WTC11 (cell line): ENCODE measurements at regions not wholly inside any gene's neighbourhood (a gene's known extent, or its start where the extent isn't known, plus 50 kb on each side); places are given as distances from the start of the nearest gene placed in this dataset.

Experiments used
- ATAC-seq: fragments of 200-7000 bp; cut with Tn5 transposase; 2 replicates; pipeline ENCODE4 v1.10.0; 2021; ENCODE audit warnings: mild to moderate bottlenecking, moderate library complexity
- CTCF ChIA-PET: fragments of 300-600 bp; sonication (Branson Sonifier 250); formaldehyde crosslinking; loops from one replicate; lab custom pipeline; 2021; ENCODE audit warnings: antibody characterized with exemption; lab: Charles Lee
- POLR2A ChIA-PET: fragments of 350-600 bp; sonication (Branson Sonifier 250); formaldehyde crosslinking; loops from one replicate; lab custom pipeline; 2021; ENCODE audit warnings: antibody characterized with exemption; lab: Charles Lee
- DNase-seq: peaks from one replicate; pipeline ENCODE4 v3.0.0; 2021; ENCODE audit warnings: low spot score
- H3K27ac Mint-ChIP-seq: 2 replicates; pipeline ENCODE4 v1.8.0; 2021; ENCODE audit warnings: mixed read lengths
- H3K27me3 Mint-ChIP-seq: 2 replicates; pipeline ENCODE4 v1.8.0; 2021; ENCODE audit warnings: low read depth, mild to moderate bottlenecking, moderate library complexity, mixed read lengths
- H3K36me3 Mint-ChIP-seq: 2 replicates; pipeline ENCODE4 v1.8.0; 2021; ENCODE audit warnings: mixed read lengths
- H3K4me1 Mint-ChIP-seq: 2 replicates; pipeline ENCODE4 v1.8.0; 2022; ENCODE audit warnings: mixed read lengths
- H3K4me3 Mint-ChIP-seq: 2 replicates; pipeline ENCODE4 v1.8.0; 2021; ENCODE audit warnings: mild to moderate bottlenecking, moderate library complexity, mixed read lengths
- H3K9me3 Mint-ChIP-seq: 2 replicates; pipeline ENCODE4 v1.8.0; 2021; ENCODE audit warnings: mixed read lengths
- ETV6 ChIP-seq: sonication (generic); formaldehyde crosslinking; IDR thresholded peaks from 2 replicates; pipeline ENCODE4 v1.8.1; 2022; ENCODE audit warnings: mild to moderate bottlenecking, missing genetic modification reagents
- FOXK1 ChIP-seq: sonication (generic); formaldehyde crosslinking; IDR thresholded peaks from 2 replicates; pipeline ENCODE4 v1.8.0; 2022; ENCODE audit warnings: mild to moderate bottlenecking, moderate library complexity, missing genetic modification reagents
- GABPB1 ChIP-seq: sonication (generic); formaldehyde crosslinking; IDR thresholded peaks from 2 replicates; pipeline ENCODE4 v1.8.1; 2023; ENCODE audit warnings: mild to moderate bottlenecking, missing genetic modification reagents
- HMGA2 ChIP-seq: fragments of 250-450 bp; sonication (Bioruptor Pico); IDR thresholded peaks from 2 replicates; pipeline ENCODE4 v1.4.0; 2021; ENCODE audit warnings: mild to moderate bottlenecking, moderate library complexity
- IRF2 ChIP-seq: sonication (generic); formaldehyde crosslinking; IDR thresholded peaks from 2 replicates; pipeline ENCODE4 v1.8.0; 2022; ENCODE audit warnings: low read depth, missing genetic modification reagents, borderline replicate concordance
- JAZF1 ChIP-seq: fragments of 250-450 bp; sonication (Bioruptor Pico); IDR thresholded peaks from 2 replicates; pipeline ENCODE4 v1.9.0; 2021; ENCODE audit warnings: moderate library complexity, mild to moderate bottlenecking, inconsistent platforms
- JUN ChIP-seq: sonication (generic); formaldehyde crosslinking; IDR thresholded peaks from 2 replicates; pipeline ENCODE4 v1.8.0; 2023; ENCODE audit warnings: mild to moderate bottlenecking, missing genetic modification reagents
- NFE2L1 ChIP-seq: sonication (generic); formaldehyde crosslinking; IDR thresholded peaks from 2 replicates; pipeline ENCODE4 v1.8.1; 2023; ENCODE audit warnings: missing genetic modification reagents
- NR2C2 ChIP-seq: sonication (generic); formaldehyde crosslinking; IDR thresholded peaks from 2 replicates; pipeline ENCODE4 v1.8.0; 2022; ENCODE audit warnings: mild to moderate bottlenecking, missing genetic modification reagents
- OVOL2 ChIP-seq: fragments of 250-450 bp; sonication (Bioruptor Pico); IDR thresholded peaks from 2 replicates; pipeline ENCODE4 v1.9.0; 2021; ENCODE audit warnings: mild to moderate bottlenecking, borderline replicate concordance
- PRRX2 ChIP-seq: fragments of 250-450 bp; sonication (Bioruptor Pico); IDR thresholded peaks from 2 replicates; pipeline ENCODE4 v1.8.0; 2021; ENCODE audit warnings: mild to moderate bottlenecking
- RELA ChIP-seq: sonication (generic); formaldehyde crosslinking; IDR thresholded peaks from 2 replicates; pipeline ENCODE4 v1.8.1; 2022; ENCODE audit warnings: missing genetic modification reagents, mild to moderate bottlenecking, borderline replicate concordance
- RORB ChIP-seq: fragments of 250-450 bp; sonication (Bioruptor Pico); IDR thresholded peaks from 2 replicates; pipeline ENCODE4 v1.9.0; 2021; ENCODE audit warnings: mild to moderate bottlenecking
- SMAD3 ChIP-seq: sonication (generic); formaldehyde crosslinking; IDR thresholded peaks from 2 replicates; pipeline ENCODE4 v1.8.0; 2022; ENCODE audit warnings: missing genetic modification reagents, mild to moderate bottlenecking, borderline replicate concordance
- TEAD1 ChIP-seq: sonication (generic); formaldehyde crosslinking; IDR thresholded peaks from 2 replicates; pipeline ENCODE4 v1.8.0; 2022; ENCODE audit warnings: mild to moderate bottlenecking, missing genetic modification reagents
- TP53 ChIP-seq: sonication (generic); formaldehyde crosslinking; IDR thresholded peaks from 2 replicates; pipeline ENCODE4 v1.8.1; 2023; ENCODE audit warnings: mild to moderate bottlenecking, missing genetic modification reagents
- ZBTB21 ChIP-seq: sonication (generic); formaldehyde crosslinking; IDR thresholded peaks from 2 replicates; pipeline ENCODE4 v1.8.1; 2023; ENCODE audit warnings: mild to moderate bottlenecking, missing genetic modification reagents, borderline replicate concordance
- ZNF121 ChIP-seq: sonication (generic); formaldehyde crosslinking; IDR thresholded peaks from 2 replicates; pipeline ENCODE4 v1.8.0; 2023; ENCODE audit warnings: missing genetic modification reagents
- ZNF138 ChIP-seq: sonication (generic); formaldehyde crosslinking; conservative IDR thresholded peaks from 2 replicates; pipeline ENCODE4 v1.8.1; 2022; ENCODE audit warnings: mild to moderate bottlenecking, moderate library complexity, missing genetic modification reagents
- ZNF263 ChIP-seq: sonication (generic); formaldehyde crosslinking; IDR thresholded peaks from 2 replicates; pipeline ENCODE4 v1.8.1; 2022; ENCODE audit warnings: low read depth, mild to moderate bottlenecking, moderate library complexity, missing genetic modification reagents
- ZNF671 ChIP-seq: fragments of 250-450 bp; sonication (Bioruptor Pico); IDR thresholded peaks from 2 replicates; pipeline ENCODE4 v1.8.0; 2021; ENCODE audit warnings: mild to moderate bottlenecking
- TF ChIP-seq, protein P1 (sequence below): fragments of 200-600 bp; IDR thresholded peaks from 2 replicates; pipeline ENCODE4 v1.8.0; 2022; ENCODE audit warnings: antibody characterized with exemption
- TF ChIP-seq, protein P2 (sequence below): fragments of 250-450 bp; sonication (Bioruptor Pico); IDR thresholded peaks from 2 replicates; pipeline ENCODE4 v1.9.0; 2021; ENCODE audit warnings: moderate library complexity, mild to moderate bottlenecking, inconsistent platforms, borderline replicate concordance
- TF ChIP-seq, protein P3 (sequence below): sonication (generic); formaldehyde crosslinking; IDR thresholded peaks from 2 replicates; pipeline ENCODE4 v1.8.1; 2023; ENCODE audit warnings: mild to moderate bottlenecking, missing genetic modification reagents
- TF ChIP-seq, protein P4 (sequence below): sonication (generic); formaldehyde crosslinking; IDR thresholded peaks from 2 replicates; pipeline ENCODE4 v1.8.1; 2023; ENCODE audit warnings: mild to moderate bottlenecking, missing genetic modification reagents, moderate library complexity
- TF ChIP-seq, protein P5 (sequence below): sonication (generic); formaldehyde crosslinking; IDR thresholded peaks from 2 replicates; pipeline ENCODE4 v1.8.1; 2022; ENCODE audit warnings: mild to moderate bottlenecking, missing genetic modification reagents, moderate library complexity, borderline replicate concordance

DNA sequence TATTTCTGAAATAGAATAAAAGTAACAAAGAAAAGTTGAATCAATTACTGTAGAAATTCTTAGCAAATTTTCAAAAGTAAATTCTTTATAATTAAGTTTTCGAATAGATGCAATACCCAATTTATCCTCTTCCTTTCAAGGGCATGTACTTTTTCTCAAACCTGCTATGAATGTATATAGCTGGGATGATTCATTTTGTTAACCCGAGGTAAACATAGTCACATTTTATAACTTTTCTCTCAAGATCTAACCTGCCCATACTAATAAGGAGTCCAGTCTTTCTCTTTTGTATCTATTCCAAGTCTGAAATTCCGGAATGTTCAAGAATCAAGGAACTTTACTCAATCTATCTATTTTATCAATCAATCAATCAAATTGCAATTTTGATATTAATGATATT is 1072.9 kb downstream of the REEP3 start:
- no peak overlapping the region for H3K27ac Mint-ChIP-seq
- no peaks in the 10 kb centered on the region for H3K9me3 Mint-ChIP-seq
- no peaks in the 10 kb centered on the region for H3K27me3 Mint-ChIP-seq
- no peaks in the 10 kb centered on the region for H3K36me3 Mint-ChIP-seq
- ChIA-PET CTCF (no interaction called here), POLR2A (no interaction called here)
- TF ChIP-seq HMGA2 (CRISPR knock-in tag) (no peak), ZNF138 (CRISPR knock-in tag) (no peak), JAZF1 (CRISPR knock-in tag) (no peak), RELA (no peak), PRRX2 (CRISPR knock-in tag) (no peak), IRF2 (CRISPR knock-in tag) (no peak), NFE2L1 (CRISPR knock-in tag) (no peak), ETV6 (CRISPR knock-in tag) (no peak), FOXK1 (CRISPR knock-in tag) (no peak), ZNF671 (CRISPR knock-in tag) (no peak), TP53 (no peak)
- TF ChIP-seq, protein P1, sequence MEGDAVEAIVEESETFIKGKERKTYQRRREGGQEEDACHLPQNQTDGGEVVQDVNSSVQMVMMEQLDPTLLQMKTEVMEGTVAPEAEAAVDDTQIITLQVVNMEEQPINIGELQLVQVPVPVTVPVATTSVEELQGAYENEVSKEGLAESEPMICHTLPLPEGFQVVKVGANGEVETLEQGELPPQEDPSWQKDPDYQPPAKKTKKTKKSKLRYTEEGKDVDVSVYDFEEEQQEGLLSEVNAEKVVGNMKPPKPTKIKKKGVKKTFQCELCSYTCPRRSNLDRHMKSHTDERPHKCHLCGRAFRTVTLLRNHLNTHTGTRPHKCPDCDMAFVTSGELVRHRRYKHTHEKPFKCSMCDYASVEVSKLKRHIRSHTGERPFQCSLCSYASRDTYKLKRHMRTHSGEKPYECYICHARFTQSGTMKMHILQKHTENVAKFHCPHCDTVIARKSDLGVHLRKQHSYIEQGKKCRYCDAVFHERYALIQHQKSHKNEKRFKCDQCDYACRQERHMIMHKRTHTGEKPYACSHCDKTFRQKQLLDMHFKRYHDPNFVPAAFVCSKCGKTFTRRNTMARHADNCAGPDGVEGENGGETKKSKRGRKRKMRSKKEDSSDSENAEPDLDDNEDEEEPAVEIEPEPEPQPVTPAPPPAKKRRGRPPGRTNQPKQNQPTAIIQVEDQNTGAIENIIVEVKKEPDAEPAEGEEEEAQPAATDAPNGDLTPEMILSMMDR, result no peak
- TF ChIP-seq, protein P2, sequence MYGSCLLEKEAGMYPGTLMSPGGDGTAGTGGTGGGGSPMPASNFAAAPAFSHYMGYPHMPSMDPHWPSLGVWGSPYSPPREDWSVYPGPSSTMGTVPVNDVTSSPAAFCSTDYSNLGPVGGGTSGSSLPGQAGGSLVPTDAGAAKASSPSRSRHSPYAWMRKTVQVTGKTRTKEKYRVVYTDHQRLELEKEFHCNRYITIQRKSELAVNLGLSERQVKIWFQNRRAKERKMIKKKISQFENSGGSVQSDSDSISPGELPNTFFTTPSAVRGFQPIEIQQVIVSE (CRISPR knock-in tag), result no peak
- ATAC-seq (no peak), DNase-seq (no peak)
- no peaks in the 10 kb centered on the region for H3K4me1 Mint-ChIP-seq
- H3K4me3 Mint-ChIP-seq, result no peak overlapping the region

DNA sequence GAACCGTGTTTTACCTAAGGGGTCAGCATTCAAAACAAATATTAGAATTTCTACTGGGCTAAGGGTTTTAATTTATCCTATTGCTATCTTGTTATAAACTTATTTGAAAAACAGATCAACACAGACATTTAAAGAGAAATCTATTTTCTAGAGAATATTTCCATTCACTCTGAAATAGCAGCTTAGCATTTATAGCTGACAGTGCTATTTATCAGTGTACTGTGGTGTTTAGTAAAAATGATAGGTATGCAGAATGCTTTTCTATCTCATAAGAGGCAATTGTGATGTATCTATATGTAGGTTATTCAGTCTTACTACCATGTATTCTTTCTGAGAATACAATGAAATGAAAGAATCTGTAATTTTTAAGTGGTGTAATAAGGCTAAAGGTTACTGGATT is 1077.4 kb downstream of the REEP3 start:
- ATAC-seq, result no peak
- POLR2A ChIA-PET, result no interaction called here
- no peak for TF ChIP-seq NR2C2 (CRISPR knock-in tag)
- Mint-ChIP-seq H3K27me3 (no peaks in the 10 kb centered on the region), H3K36me3 (no peaks in the 10 kb centered on the region), H3K4me3 (no peak overlapping the region), H3K4me1 (no peaks in the 10 kb centered on the region), H3K27ac (no peak overlapping the region), H3K9me3 (no peaks in the 10 kb centered on the region)
- CTCF ChIA-PET, result no interaction called here
- no peak for DNase-seq

DNA sequence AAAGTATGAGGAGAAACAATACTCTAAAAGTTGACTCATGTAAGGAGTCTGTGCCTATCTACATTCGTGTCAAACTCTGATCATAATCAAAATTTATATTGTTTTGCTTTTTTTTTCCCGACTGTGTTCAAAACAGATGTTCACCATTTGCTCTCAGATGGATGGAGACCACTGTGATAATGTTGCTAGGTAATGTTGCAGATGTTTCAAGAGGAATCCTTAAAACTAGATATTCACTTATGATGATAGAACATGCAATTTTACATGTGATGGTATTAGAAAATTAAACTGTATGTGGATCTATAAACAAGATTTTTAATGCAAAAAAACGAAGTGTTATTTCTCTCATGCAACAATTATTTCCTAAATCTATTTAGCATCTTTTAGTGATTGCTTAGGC is 1080.1 kb downstream of the REEP3 start:
- TF ChIP-seq SMAD3 (CRISPR knock-in tag) (no peak), GABPB1 (no peak), NR2C2 (CRISPR knock-in tag) (no peak), ZNF263 (no peak), ZBTB21 (CRISPR knock-in tag) (no peak), ZNF121 (no peak), TEAD1 (no peak), OVOL2 (no peak), NFE2L1 (CRISPR knock-in tag) (no peak), JUN (CRISPR knock-in tag) (no peak), RORB (CRISPR knock-in tag) (no peak)
- TF ChIP-seq, protein P3, sequence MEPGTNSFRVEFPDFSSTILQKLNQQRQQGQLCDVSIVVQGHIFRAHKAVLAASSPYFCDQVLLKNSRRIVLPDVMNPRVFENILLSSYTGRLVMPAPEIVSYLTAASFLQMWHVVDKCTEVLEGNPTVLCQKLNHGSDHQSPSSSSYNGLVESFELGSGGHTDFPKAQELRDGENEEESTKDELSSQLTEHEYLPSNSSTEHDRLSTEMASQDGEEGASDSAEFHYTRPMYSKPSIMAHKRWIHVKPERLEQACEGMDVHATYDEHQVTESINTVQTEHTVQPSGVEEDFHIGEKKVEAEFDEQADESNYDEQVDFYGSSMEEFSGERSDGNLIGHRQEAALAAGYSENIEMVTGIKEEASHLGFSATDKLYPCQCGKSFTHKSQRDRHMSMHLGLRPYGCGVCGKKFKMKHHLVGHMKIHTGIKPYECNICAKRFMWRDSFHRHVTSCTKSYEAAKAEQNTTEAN (CRISPR knock-in tag), result no peak
- TF ChIP-seq, protein P4, sequence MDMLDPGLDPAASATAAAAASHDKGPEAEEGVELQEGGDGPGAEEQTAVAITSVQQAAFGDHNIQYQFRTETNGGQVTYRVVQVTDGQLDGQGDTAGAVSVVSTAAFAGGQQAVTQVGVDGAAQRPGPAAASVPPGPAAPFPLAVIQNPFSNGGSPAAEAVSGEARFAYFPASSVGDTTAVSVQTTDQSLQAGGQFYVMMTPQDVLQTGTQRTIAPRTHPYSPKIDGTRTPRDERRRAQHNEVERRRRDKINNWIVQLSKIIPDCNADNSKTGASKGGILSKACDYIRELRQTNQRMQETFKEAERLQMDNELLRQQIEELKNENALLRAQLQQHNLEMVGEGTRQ (CRISPR knock-in tag), result no peak
- TF ChIP-seq, protein P5, sequence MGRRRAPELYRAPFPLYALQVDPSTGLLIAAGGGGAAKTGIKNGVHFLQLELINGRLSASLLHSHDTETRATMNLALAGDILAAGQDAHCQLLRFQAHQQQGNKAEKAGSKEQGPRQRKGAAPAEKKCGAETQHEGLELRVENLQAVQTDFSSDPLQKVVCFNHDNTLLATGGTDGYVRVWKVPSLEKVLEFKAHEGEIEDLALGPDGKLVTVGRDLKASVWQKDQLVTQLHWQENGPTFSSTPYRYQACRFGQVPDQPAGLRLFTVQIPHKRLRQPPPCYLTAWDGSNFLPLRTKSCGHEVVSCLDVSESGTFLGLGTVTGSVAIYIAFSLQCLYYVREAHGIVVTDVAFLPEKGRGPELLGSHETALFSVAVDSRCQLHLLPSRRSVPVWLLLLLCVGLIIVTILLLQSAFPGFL (CRISPR knock-in tag), result no peak
- TF ChIP-seq, all 79 proteins: peak for 0
- CTCF ChIA-PET, result no interaction called here
- H3K9me3 Mint-ChIP-seq, result no peaks in the 10 kb centered on the region

More for the DNA sequence above, 1080.1 kb downstream of the REEP3 start:
- Mint-ChIP-seq H3K27ac (no peak overlapping the region), H3K27me3 (no peaks in the 10 kb centered on the region), H3K36me3 (no peaks in the 10 kb centered on the region), H3K4me3 (no peak overlapping the region), H3K4me1 (no peaks in the 10 kb centered on the region)
- DNase-seq (no peak), ATAC-seq (no peak)
- POLR2A ChIA-PET, result no interaction called here
